ENCODE measurements at regions not wholly inside any gene's neighbourhood (a gene's known extent, or its start where the extent isn't known, plus 50 kb on each side); places are given as distances from the start of the nearest gene placed in this dataset.

DNA sequence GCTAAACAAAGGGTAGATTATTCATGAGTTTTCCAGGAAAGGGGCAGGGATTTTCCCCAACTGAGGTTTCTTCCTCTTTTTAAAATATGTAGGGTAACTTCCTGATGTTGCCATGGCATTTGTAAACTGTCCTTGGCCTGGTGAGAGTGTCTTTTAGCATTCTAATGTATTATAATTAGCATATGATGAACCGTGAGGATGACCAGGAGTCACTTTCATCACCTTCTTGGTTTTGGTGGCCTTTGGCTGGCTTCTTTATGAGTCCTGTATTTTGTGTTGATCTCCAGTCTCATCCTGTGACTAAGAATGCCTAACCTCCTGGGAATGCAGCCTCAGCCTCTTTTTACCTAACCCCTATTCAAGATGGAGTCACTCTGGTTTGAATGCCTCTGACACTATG lies 391.0 kb upstream of the LINC00305 start:
- no peak for DNase-seq

DNA sequence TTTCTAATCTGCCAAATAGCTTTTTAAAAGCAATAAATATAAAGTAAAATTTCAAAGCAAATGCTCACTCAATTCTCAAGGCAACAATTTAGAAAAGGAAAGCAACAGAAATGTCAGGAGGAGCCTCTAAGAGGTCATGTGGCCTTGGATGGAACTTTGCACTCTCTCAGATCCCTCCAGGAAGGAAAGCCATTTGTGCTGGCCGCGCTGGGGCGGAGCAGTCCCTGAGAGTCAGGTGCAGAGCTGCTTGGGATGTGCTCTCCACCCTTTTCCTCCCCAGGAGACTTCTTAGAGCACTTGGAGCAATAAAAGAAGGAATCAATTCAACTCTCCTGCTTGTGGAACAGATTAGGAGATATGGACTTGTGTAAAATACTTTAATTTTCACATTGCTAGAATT lies 379.8 kb upstream of the LINC00305 start:
- no peak for DNase-seq

DNA sequence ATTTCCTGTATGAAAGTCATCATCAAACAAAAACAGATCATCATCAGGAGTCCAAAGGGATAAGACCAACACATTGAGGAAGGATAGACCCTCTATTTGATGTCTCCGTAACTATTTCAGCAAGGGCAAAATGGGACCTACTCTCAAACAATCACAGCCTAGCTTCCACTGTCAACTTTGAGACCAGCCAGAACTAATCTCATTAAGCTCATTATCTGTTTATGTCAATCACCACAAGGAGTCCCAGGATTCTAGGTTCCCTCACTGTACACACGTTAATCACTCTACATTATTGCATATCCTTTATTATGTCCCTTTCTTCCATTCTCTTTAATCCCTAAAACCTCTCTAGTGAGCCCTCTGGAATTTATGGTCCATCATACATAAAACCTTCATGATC lies 370.3 kb upstream of the LINC00305 start:
- DNase-seq: no peak

GRCh38 chr18:64518191-64518590 lies 369.3 kb upstream of the LINC00305 start:
- DNase-seq: no peak

DNA sequence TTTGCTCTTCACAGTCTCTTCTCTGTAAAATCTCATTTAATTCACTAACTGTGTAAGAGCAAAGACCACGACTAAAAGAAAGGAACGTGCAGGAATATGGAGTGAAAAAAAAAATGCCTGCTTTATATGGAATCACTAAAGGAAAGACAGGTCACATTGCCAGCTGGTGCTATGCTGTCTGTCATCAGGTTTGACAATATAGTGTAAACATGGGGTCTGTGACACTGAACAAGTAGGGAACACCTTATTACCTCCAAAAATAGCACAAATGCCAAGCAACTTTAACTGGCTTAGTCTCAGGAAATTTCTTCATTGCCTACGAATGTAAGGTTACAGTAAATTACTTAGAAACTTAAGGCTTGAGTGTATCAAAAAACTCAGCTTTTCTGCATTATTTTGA lies 364.5 kb upstream of the LINC00305 start:
- DNase-seq: no peak

DNA sequence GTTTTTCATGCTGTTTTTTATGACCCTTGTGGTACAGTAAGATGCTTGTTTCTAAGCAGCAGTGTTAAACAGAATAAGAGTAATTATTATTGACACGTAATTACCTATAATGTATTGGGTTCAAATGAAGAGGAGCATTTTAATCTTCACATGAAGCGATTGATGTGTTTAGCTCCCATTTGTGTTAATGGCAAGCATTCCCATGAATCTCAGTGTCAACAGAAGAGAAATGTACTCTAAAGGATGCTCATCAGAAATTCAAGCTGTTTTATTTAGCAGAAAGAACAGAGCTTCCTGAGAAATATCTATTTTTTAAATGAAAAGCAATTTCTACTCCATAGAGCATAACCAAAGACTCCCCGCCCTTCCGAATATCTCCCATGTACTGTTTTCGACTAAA lies 341.3 kb upstream of the LINC00305 start:
- no peak for DNase-seq

GRCh38 chr18:64488698-64489097 lies 339.8 kb upstream of the LINC00305 start:
- DNase-seq: no peak

DNA sequence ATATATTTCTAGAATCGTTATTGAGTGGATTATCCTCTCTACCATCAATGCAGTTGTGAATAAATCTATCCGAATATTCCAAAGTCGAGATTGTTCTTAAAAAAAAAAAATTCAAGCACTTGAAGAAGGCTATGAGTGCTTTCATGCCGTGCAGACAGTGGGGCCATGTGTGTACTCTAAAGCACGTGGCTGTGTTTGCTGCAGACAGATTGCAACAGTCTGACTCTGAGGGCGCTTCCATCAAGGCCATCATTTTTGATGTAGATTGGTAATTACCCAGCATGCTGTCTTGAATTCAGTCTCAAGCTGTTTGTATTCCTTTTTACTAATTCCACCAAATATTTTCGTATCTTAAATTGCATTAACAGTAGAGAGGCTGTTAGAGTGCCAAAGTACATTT lies 325.9 kb upstream of the LINC00305 start:
- DNase-seq: no peak

GRCh38 chr18:64474255-64474654 lies 325.4 kb upstream of the LINC00305 start:
- no peak for DNase-seq

- DNase-seq: no peak
These were observed 300.5 kb upstream of the LINC00305 start for GRCh38 chr18:64449434-64449833.

GRCh38 chr18:64444819-64445218 lies 295.9 kb upstream of the LINC00305 start:
- no peak for DNase-seq

DNA sequence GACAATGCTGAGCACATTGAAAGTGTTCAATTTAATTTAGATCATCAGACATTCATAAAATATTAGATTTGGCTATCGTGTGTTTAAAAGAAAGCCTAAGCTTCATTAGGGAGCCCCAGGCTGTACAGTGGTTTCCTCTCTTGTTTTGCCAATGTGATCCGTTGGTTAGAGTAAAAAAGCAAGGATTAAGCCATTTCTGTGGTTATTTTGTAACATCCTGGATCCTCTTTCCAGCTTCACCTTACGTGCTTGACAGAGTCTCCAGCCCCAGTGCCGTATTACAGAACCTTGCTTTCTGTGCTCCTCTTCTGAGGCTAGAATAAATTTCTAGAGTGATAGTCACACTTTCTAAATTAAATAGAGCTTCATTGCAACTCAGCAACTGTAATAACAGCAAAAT lies 289.3 kb upstream of the LINC00305 start:
- no peak for DNase-seq

DNA sequence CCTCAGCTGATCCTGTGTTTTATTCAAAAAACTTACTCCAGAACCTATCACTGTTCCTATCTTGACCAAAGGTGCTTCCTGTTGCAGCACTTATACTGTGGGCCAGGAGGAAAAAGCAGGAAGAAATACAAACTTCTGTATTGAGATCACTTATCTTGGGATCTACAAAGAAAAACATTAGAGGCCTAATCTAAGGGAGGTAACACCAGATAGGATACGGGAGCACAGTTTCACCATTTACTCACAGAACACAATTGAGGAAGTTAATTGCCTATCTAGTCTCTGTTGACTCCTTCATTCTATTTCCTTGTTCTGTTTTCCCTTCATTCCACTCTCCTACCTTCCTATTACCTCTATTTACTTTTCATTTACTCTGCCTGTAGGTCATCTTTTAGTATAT lies 287.2 kb upstream of the LINC00305 start:
- no peak for DNase-seq

DNA sequence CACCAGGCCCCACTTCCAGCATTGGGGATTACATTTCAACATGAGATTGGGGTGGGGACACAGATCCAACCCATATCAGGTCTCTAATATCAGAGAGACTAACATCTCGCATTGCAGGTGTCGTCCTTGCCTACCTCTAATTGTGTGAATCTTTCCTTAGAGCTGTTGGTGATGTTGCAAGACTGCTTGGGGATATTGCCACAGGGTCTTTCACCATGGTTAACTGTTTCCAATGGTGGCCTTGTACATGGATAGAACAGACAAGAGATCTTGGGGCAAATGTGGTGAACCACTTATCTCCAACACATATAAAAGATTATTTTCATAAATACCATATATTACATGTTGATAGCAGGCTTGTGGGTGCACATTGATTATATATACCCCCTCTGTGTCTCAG lies 270.3 kb upstream of the LINC00305 start:
- DNase-seq: no peak

- DNase-seq: no peak
These were observed 268.1 kb upstream of the LINC00305 start for GRCh38 chr18:64416990-64417389.

GRCh38 chr18:64415218-64415617 lies 266.3 kb upstream of the LINC00305 start:
- DNase-seq: no peak

DNA sequence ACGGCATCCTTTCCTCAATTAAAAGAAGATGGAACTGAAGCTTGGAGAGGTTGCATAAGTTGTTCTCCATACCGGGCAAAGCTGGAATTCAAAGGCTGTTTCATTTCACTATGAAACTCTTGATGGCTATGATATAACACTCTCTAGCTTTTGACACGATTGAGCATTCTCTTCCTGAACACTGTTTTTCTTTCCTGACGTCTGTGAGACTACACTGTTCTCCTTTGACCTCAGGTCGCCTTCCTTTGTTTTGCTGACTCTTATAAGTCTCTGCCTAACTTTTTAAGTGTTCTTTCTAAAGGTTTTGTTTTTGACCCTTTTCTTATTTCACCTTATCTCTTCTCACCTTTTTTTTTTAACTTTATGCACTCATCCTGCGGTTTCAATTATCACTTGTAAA lies 261.8 kb upstream of the LINC00305 start:
- no peak for DNase-seq

- DNase-seq: no peak
These were observed 260.6 kb upstream of the LINC00305 start for GRCh38 chr18:64409511-64409910.

DNA sequence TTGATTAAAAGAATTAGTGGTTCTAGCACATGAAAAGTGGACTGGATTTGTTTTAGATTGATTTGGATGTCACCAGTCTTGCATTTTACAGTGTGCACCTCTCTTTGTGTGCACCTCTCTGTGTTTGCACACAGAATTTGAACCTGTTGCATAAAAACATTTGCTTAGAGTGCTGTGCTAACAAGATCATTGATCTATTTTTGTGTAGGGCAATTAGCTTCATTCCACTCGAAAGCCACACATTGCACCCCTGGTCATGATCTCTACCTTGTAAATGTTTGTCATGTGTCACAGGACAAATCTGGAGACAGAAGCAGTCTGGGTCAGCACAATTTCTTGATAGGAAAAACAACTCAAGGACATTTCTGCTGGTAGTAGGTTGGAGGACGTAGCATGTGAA lies 258.7 kb upstream of the LINC00305 start:
- DNase-seq: no peak

DNA sequence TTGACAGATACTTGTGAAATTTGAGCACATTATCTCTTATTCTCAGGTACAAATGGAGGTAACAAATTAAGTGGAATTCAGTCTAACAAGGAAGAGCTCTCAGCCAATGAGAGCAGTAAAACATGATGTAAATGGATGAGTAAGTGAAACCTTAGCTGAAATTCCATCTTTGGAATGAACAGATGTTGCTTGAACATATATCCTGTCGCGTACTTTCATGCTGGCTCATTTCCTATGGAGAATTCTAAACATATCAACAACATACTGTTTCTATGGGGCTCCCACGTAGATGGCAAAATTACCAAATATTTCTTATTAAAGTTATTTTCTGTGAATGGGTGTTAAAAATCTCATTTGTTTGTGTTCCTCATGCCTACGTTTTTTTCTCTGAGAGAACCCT lies 256.3 kb upstream of the LINC00305 start:
- DNase-seq: no peak

DNA sequence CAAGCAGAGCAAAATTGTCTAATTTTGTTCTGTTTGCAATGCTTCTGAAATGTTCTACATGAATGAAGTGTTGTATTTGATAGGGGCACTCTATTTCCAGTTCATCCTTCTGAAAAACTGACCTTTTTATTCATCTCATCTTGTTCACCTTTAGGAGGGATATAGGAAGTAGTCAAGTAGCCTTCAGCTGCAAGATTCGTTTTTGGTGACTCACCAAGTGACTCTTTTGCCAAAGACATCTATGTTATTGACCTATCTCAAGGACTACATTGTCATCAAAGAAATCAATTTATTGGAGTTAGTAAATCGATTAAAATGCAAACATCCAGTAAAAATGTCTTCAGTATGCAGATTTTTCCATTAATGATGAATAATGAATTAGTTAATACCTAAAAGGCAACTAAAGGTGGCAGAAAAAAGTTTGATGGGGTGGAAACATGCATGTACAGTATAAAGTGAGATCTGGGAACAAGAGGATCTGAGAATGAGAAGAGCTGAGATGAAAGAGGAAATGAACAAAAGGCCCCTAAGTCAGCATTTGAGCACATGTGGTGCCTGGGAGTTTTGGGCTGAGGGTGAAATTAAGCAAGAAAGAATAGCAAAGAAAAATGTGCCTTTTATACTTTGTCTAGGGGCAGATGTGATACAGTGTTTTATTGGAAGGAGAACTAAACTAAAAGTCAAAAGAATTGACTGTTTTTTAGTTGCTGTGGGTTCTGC lies 255.1 kb upstream of the LINC00305 start:
- no peak for DNase-seq

DNA sequence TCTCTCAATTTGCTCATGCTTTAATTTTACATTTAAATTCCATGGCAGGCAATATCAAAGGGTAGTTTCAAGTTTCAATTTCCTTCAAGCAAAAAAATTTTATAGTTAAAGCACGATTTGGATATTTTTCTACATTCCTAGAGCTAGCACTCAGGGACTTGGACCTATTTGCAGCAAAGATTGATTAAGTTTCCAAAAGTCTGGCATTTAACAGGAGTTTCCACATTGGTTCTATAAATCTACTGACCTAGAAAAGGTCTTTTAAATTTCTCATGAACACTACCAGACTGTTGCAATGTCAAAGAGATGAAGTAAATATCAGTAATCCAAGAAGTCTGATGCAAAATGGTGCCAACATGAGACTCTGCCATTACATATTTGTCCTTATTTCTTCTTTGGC lies 253.7 kb upstream of the LINC00305 start:
- DNase-seq: no peak

DNA sequence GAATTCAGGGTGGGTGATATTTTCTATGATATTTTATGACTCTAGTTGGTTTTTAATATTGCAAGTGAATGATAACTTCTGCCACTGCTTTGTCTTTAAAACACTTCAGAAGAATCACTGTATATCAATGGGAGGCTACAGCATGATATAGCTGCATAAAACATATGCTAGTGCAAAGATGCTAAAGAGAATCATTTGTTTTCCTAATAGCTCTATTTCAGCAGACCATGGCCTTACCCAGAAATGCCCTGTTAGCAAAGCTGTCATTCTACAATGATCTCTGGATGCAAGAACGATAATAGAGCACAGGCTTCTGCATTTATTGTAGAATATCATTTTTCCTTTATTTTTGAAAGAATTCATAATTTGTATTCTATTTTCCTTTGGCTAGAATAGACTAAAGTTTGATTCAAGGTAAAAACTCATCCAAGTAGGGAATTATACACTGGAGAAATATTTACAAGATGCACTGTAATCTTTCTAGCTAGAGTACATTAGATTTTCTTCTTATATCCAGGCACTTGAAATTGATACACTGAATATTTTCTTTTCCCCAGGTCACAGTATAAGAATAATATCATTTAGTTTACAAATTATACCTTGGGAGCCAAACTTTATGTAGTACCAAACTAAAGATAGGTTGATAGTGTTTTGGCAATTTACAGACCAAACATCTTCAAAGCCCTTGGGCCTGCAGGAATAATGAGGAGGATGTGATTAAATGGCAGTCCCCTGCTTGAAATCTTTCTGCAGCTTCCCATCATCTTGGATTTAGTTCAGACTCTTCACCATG lies 252.6 kb upstream of the LINC00305 start:
- no peak for DNase-seq

DNA sequence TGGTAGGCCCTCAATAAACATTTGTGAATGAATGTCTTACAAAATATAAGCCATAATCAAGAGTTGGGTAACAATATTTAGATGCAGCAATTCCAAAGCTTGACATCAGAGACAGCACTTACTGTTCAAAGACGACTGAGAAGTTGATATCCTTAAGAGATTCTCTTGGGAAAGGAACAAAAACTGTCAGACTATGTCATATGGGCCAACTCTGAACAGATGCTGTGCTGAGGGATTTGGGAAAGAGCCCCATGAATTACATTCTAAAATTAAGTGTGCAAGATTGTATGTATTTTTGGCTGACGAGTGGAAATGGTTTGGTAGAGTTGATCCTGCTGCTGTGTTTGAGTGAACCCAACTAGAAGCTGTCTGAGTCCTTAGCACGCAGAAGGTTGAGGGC lies 250.7 kb upstream of the LINC00305 start:
- no peak for DNase-seq

DNA sequence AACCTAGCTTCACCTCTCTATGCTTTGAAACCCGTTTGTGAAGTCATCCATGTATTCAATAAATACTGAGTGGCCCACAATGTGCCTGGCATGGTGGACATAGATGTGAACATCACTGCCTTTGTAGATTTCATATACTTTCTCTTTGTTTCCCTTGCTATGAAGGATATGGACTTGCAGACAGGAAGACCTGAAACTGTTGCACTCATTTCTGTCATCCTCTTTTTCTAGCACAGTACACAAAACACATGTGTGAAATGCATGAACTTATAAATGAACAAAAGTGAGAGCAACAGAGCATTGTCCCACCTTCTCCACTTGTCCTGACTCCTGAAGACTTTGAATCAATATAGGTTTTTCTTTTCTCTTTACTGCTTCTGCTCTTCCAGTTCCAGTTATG lies 249.4 kb upstream of the LINC00305 start:
- DNase-seq: no peak
